ENCODE measurements at regions not wholly inside any gene's neighbourhood (a gene's known extent, or its start where the extent isn't known, plus 50 kb on each side); places are given as distances from the start of the nearest gene placed in this dataset.

- TF ChIP-seq CTCF (IDR thresholded peaks at IDR 0.05; ENCODE audit: insufficient read depth, low read length, poor library complexity, severe bottlenecking): no peak
- Histone ChIP-seq H3K36me3 (ENCODE audit: control insufficient read depth, insufficient read depth, low read length) (no peaks in the 10 kb centered on the region), H3K27me3 (ENCODE audit: control insufficient read depth, insufficient read depth, low read length) (no peaks in the 10 kb centered on the region), H3K4me3 (ENCODE audit: low read depth, low read length) (no peak overlapping the region)
- DNase-seq (ENCODE audit: low read depth): no peak
Measured at GRCh38 chr6:168724669-168725570, 283.9 kb downstream of the SMOC2 start.

GRCh38 chr6:168724033-168724432 is 283.0 kb downstream of the SMOC2 start:
- no peaks in the 10 kb centered on the region for H3K36me3 ChIP-seq (ENCODE audit: control insufficient read depth, insufficient read depth, low read length)
- no peak overlapping the region for H3K4me3 ChIP-seq (ENCODE audit: low read depth, low read length)
- no peak for TF ChIP-seq CTCF (IDR thresholded peaks at IDR 0.05; ENCODE audit: insufficient read depth, low read length, poor library complexity, severe bottlenecking)
- no peaks in the 10 kb centered on the region for H3K27me3 ChIP-seq (ENCODE audit: control insufficient read depth, insufficient read depth, low read length)
- DNase-seq (ENCODE audit: low read depth): no peak

GRCh38 chr6:168722397-168722796 is 281.4 kb downstream of the SMOC2 start:
- DNase-seq (ENCODE audit: low read depth): no peak
- Histone ChIP-seq H3K4me3 (ENCODE audit: low read depth, low read length) (no peak overlapping the region), H3K36me3 (ENCODE audit: control insufficient read depth, insufficient read depth, low read length) (no peaks in the 10 kb centered on the region), H3K27me3 (ENCODE audit: control insufficient read depth, insufficient read depth, low read length) (no peaks in the 10 kb centered on the region)
- TF ChIP-seq CTCF (IDR thresholded peaks at IDR 0.05; ENCODE audit: insufficient read depth, low read length, poor library complexity, severe bottlenecking): no peak

- no peak overlapping the region for H3K4me3 ChIP-seq (ENCODE audit: low read depth, low read length)
- no peaks in the 10 kb centered on the region for H3K27me3 ChIP-seq (ENCODE audit: control insufficient read depth, insufficient read depth, low read length)
- TF ChIP-seq CTCF (IDR thresholded peaks at IDR 0.05; ENCODE audit: insufficient read depth, low read length, poor library complexity, severe bottlenecking): no peak
- no peaks in the 10 kb centered on the region for H3K36me3 ChIP-seq (ENCODE audit: control insufficient read depth, insufficient read depth, low read length)
- DNase-seq (ENCODE audit: low read depth): no peak
Measured at GRCh38 chr6:168721571-168721970, 280.6 kb downstream of the SMOC2 start.

GRCh38 chr6:168719901-168720300 is 278.9 kb downstream of the SMOC2 start:
- H3K36me3 ChIP-seq (ENCODE audit: control insufficient read depth, insufficient read depth, low read length): no peaks in the 10 kb centered on the region
- TF ChIP-seq CTCF (IDR thresholded peaks at IDR 0.05; ENCODE audit: insufficient read depth, low read length, poor library complexity, severe bottlenecking): no peak
- no peak for DNase-seq (ENCODE audit: low read depth)
- H3K4me3 ChIP-seq (ENCODE audit: low read depth, low read length): no peak overlapping the region
- H3K27me3 ChIP-seq (ENCODE audit: control insufficient read depth, insufficient read depth, low read length): no peaks in the 10 kb centered on the region
